ENCODE measurements at regions not wholly inside any gene's neighbourhood (a gene's known extent, or its start where the extent isn't known, plus 50 kb on each side); places are given as distances from the start of the nearest gene placed in this dataset.
"Not testable (repeated sequence)": the region's sequence is repeated elsewhere in the genome, so short reads cannot be mapped to it uniquely, and the experiment has no call there.

DNA sequence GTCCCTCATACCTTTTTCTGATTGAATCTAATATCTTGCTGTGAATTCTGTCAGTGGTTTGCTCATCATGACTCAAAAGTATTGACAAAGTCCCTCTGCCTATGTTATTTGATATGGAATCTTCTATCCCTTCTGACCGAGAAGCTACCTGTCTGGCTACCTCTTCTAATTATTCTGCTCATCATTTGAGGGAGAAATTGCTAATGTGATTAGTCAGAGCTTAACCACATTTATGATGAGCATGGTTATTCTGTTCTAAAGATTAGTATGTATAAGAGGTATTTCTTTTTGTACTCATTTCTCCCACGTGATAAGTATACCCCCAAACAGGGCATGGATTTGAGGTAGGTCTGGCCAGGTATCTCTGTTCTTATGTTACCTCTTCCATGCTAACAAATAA is 428.4 kb upstream of the KCNMB2 start:
- intact Hi-C loops (cut with DNase I; ENCODE audit: low total_unique reads), result no loop called here
- no peak for DNase-seq
- Histone ChIP-seq H3K9me3 (no peaks in the 10 kb centered on the region), H3K4me1 (no peaks in the 10 kb centered on the region), H3K4me3 (no peak overlapping the region), H3K36me3 (no peaks in the 10 kb centered on the region), H3K27ac (no peak overlapping the region), H3K27me3 (replicated peaks in 1 of 7) (no peaks in the 10 kb centered on the region)
- TF ChIP-seq POLR2AphosphoS5 (IDR thresholded peaks at IDR 0.05), result no peak
- TF ChIP-seq, protein P1, sequence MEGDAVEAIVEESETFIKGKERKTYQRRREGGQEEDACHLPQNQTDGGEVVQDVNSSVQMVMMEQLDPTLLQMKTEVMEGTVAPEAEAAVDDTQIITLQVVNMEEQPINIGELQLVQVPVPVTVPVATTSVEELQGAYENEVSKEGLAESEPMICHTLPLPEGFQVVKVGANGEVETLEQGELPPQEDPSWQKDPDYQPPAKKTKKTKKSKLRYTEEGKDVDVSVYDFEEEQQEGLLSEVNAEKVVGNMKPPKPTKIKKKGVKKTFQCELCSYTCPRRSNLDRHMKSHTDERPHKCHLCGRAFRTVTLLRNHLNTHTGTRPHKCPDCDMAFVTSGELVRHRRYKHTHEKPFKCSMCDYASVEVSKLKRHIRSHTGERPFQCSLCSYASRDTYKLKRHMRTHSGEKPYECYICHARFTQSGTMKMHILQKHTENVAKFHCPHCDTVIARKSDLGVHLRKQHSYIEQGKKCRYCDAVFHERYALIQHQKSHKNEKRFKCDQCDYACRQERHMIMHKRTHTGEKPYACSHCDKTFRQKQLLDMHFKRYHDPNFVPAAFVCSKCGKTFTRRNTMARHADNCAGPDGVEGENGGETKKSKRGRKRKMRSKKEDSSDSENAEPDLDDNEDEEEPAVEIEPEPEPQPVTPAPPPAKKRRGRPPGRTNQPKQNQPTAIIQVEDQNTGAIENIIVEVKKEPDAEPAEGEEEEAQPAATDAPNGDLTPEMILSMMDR (IDR thresholded peaks at IDR 0.05 in 8 of 11, conservative IDR thresholded peaks at IDR 0.05 in 3 of 11), result no peak
- TF ChIP-seq POLR2A (IDR thresholded peaks at IDR 0.05), result no peak
- WGBS, 5 donors, result 72 to 84% (median 81%) methylated on average over 2 of the region's 2 CpGs

DNA sequence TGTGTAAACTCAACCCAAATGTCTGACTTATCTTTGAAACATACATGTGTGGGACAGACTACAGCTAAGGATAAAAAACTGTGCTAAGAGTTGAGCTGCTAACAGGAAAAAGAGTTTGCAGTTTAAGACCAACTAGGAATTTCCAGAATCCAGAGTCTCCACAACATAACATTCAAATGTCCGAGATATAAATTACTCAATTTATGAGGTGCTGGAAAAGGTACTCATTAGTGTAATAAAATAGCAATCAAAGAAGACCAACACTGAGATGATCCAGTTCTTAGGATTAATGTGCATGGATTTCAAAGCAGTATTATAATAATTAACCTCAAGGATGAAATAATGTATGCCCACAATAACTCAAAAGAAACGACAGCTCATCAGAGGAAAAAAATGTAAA is 426.5 kb upstream of the KCNMB2 start:
- intact Hi-C loops (cut with DNase I; ENCODE audit: low total_unique reads), result no loop called here
- no peaks in the 10 kb centered on the region for H3K4me1 ChIP-seq

GRCh38 chr3:178112134-178112533 is 424.1 kb upstream of the KCNMB2 start:
- H3K27me3 ChIP-seq (replicated peaks in 1 of 7), result no peaks in the 10 kb centered on the region
- H3K9me3 ChIP-seq, result no peaks in the 10 kb centered on the region
- TF ChIP-seq, protein P1 (IDR thresholded peaks at IDR 0.05 in 8 of 11, conservative IDR thresholded peaks at IDR 0.05 in 3 of 11), result no peak
- no peak for TF ChIP-seq POLR2AphosphoS5 (IDR thresholded peaks at IDR 0.05)
- TF ChIP-seq POLR2A (IDR thresholded peaks at IDR 0.05), result no peak
- H3K27ac ChIP-seq, result no peak overlapping the region
- H3K36me3 ChIP-seq, result no peaks in the 10 kb centered on the region
- H3K4me3 ChIP-seq, result no peak overlapping the region
- intact Hi-C loops (cut with DNase I; ENCODE audit: low total_unique reads), result no loop called here
- 87 to 99% (median 98%) methylated on average over 6 of the region's 6 CpGs for WGBS, 5 donors
- no peak for DNase-seq
- no peaks in the 10 kb centered on the region for H3K4me1 ChIP-seq

More for the DNA sequence above, 426.5 kb upstream of the KCNMB2 start:
- TF ChIP-seq POLR2A (IDR thresholded peaks at IDR 0.05) (no peak), POLR2AphosphoS5 (IDR thresholded peaks at IDR 0.05) (no peak)
- TF ChIP-seq, protein P1 (IDR thresholded peaks at IDR 0.05 in 8 of 11, conservative IDR thresholded peaks at IDR 0.05 in 3 of 11), result no peak
- Histone ChIP-seq H3K27ac (no peak overlapping the region), H3K9me3 (no peaks in the 10 kb centered on the region), H3K27me3 (replicated peaks in 1 of 7) (no peaks in the 10 kb centered on the region), H3K4me3 (no peak overlapping the region), H3K36me3 (no peaks in the 10 kb centered on the region)
- WGBS, 5 donors, result 89 to 94% (median 91%) methylated on average over 2 of the region's 2 CpGs
- no peak for DNase-seq

DNA sequence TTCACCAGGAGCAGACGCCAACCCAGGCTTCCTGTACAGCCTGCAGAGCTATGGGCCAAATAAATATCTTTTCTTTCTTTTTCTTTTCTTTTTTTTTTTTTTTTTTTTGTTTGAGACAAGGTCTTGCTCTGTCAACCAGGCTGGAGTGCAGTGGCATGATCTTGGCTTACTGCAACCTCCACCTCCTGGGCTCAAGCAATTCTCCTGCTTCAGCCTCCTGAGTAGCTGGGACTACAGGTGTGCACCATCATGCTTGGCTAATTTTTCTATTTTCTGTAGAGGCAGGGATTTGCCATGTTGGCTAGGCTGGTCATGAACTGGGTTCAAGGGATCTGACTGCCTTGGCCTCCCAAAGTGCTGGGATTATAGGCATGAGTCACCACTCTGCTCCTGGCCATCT is 423.7 kb upstream of the KCNMB2 start:
- H3K36me3 ChIP-seq; H3K9me3 ChIP-seq; H3K27ac ChIP-seq; intact Hi-C loops (cut with DNase I; ENCODE audit: low total_unique reads); DNase-seq; H3K4me3 ChIP-seq; H3K27me3 ChIP-seq (replicated peaks in 1 of 7); H3K4me1 ChIP-seq: not testable (repeated sequence)
- WGBS, 5 donors, result 93 to 100% (median 96%) methylated on average over 1 of the region's 1 CpG

DNA sequence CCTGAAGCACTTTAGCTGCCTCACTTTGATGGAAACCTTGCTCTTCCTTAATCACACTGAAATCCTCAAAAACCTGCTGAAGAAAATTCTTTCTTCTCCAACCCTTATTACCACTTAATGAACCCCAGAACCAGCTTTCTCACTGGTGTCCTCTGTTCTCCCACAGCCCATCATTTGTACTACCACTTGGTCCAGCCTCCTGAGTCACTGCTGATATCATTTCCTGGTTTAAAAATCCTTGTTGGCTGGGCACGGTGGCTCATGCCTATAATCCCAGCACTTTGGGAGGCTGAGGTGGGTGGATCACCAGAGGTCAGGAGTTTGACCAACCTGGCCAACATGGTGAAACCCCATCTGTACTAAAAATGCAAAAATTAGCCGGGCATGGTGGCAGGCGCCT is 418.6 kb upstream of the KCNMB2 start:
- no peak for TF ChIP-seq POLR2A (IDR thresholded peaks at IDR 0.05)
- no peak for TF ChIP-seq POLR2AphosphoS5 (IDR thresholded peaks at IDR 0.05)
- TF ChIP-seq, protein P1 (IDR thresholded peaks at IDR 0.05 in 8 of 11, conservative IDR thresholded peaks at IDR 0.05 in 3 of 11), result no peak
- DNase-seq, result no peak
- intact Hi-C loops (cut with DNase I; ENCODE audit: low total_unique reads), result no loop called here
- Histone ChIP-seq H3K4me1 (no peaks in the 10 kb centered on the region), H3K4me3 (no peak overlapping the region), H3K36me3 (no peaks in the 10 kb centered on the region), H3K27me3 (replicated peaks in 1 of 7) (no peaks in the 10 kb centered on the region), H3K9me3 (peaks cover 0 to 8% (median 3%) of the 10 kb centered on the region in 8 donors), H3K27ac (no peak overlapping the region)
- WGBS, 5 donors, result 82 to 96% (median 89%) methylated on average over 2 to 3 of the region's 3 CpGs

GRCh38 chr3:178119608-178120295 is 416.5 kb upstream of the KCNMB2 start:
- H3K9me3 ChIP-seq; DNase-seq; H3K36me3 ChIP-seq; intact Hi-C loops (cut with DNase I; ENCODE audit: low total_unique reads); H3K4me1 ChIP-seq; H3K27me3 ChIP-seq (replicated peaks in 1 of 7); H3K4me3 ChIP-seq: not testable (repeated sequence)
- 81 to 94% (median 89%) methylated on average over 5 to 6 of the region's 6 CpGs for WGBS, 5 donors
- H3K27ac ChIP-seq, result peak overlapping the region in 1 of 8 donors; percentile 12

Data from spleen (tissue), 11 donors.